HL-60 (cell line): ENCODE measurements at regions not wholly inside any gene's neighbourhood (a gene's known extent, or its start where the extent isn't known, plus 50 kb on each side); places are given as distances from the start of the nearest gene placed in this dataset.

Source experiments
- GABPA ChIP-seq: IDR thresholded peaks from 2 replicates; pipeline ENCODE4 v1.6.1; 2012; ENCODE audit warnings: low read depth
- POLR2AphosphoS5 ChIP-seq: IDR thresholded peaks from 2 replicates; pipeline ENCODE4 v1.6.1; 2012; ENCODE audit warnings: low read depth
- TF ChIP-seq, protein P1 (sequence below): IDR thresholded peaks from one replicate; pipeline ENCODE4 v1.5.1; 2011; ENCODE audit warnings: low read length, control low read depth, inconsistent platforms; ENCODE audit not compliant: insufficient read depth

DNA sequence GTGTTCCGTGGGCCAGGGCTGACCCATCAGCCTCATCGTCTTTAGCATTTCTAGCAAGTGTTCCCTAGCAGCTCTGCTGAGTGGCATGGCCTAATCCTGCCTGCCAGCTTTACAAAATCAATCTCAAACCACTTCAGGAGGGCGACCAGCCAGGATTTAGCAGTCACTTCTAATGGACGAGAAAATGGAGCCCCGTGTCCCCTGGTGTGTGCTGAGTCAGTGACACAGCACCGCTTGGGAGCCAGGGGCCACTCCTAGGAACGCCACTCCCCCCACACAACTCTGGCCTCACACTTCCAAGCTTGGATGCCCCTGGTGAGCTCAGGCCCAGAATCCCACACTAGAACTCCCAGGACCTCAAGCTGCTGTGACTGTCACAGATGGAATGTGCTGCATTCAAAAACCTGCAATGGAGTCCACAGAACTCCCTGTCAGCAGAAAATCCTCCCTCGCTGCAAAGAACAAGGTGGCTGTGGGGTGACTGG, 311.2 kb upstream of the GATB start:
- TF ChIP-seq, protein P1, sequence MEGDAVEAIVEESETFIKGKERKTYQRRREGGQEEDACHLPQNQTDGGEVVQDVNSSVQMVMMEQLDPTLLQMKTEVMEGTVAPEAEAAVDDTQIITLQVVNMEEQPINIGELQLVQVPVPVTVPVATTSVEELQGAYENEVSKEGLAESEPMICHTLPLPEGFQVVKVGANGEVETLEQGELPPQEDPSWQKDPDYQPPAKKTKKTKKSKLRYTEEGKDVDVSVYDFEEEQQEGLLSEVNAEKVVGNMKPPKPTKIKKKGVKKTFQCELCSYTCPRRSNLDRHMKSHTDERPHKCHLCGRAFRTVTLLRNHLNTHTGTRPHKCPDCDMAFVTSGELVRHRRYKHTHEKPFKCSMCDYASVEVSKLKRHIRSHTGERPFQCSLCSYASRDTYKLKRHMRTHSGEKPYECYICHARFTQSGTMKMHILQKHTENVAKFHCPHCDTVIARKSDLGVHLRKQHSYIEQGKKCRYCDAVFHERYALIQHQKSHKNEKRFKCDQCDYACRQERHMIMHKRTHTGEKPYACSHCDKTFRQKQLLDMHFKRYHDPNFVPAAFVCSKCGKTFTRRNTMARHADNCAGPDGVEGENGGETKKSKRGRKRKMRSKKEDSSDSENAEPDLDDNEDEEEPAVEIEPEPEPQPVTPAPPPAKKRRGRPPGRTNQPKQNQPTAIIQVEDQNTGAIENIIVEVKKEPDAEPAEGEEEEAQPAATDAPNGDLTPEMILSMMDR: no peak
- no peak for TF ChIP-seq POLR2AphosphoS5
- TF ChIP-seq GABPA: no peak
